ENCODE measurements at regions not wholly inside any gene's neighbourhood (a gene's known extent, or its start where the extent isn't known, plus 50 kb on each side); places are given as distances from the start of the nearest gene placed in this dataset.

DNA sequence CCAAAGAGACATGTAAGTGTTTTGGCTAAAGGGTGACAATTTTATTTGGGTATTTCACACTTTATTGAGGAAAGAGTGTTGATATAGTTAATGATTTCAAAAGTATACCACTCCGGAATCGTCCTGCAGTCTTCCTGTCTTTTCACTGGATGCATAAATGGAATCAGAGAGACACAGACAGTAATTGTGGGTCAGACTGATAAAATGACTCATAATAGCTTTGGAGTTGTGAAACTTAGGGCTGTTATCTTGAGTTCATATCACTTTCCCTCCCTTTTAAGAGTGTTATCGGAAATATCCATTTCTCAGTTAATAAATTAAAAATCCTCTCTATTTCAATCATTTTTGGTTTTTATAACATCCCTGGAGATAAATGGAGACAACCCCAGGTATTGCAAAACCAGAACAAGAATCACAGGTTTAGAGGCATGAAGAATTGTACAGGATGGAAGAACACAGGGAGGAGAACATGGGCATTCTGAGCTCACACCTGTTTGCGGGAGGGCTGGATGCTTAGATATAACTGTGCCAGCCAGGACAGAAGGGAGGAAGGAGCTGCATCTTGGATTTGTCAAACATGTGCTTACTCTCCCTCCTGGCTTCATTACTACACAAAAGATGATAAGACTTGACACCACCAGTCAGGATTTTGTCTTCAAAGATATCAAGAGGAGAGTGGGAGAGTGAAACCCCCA is 185.4 kb downstream of the LMO4 start:
- DNase-seq (ENCODE audit: low read depth): peak; percentile 38
- no peak overlapping the region for H3K4me3 ChIP-seq (ENCODE audit: low read depth, low read length)
- TF ChIP-seq, protein P1, sequence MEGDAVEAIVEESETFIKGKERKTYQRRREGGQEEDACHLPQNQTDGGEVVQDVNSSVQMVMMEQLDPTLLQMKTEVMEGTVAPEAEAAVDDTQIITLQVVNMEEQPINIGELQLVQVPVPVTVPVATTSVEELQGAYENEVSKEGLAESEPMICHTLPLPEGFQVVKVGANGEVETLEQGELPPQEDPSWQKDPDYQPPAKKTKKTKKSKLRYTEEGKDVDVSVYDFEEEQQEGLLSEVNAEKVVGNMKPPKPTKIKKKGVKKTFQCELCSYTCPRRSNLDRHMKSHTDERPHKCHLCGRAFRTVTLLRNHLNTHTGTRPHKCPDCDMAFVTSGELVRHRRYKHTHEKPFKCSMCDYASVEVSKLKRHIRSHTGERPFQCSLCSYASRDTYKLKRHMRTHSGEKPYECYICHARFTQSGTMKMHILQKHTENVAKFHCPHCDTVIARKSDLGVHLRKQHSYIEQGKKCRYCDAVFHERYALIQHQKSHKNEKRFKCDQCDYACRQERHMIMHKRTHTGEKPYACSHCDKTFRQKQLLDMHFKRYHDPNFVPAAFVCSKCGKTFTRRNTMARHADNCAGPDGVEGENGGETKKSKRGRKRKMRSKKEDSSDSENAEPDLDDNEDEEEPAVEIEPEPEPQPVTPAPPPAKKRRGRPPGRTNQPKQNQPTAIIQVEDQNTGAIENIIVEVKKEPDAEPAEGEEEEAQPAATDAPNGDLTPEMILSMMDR (IDR thresholded peaks at IDR 0.05; ENCODE audit: insufficient read depth, low read depth, low read length): no peak

DNA sequence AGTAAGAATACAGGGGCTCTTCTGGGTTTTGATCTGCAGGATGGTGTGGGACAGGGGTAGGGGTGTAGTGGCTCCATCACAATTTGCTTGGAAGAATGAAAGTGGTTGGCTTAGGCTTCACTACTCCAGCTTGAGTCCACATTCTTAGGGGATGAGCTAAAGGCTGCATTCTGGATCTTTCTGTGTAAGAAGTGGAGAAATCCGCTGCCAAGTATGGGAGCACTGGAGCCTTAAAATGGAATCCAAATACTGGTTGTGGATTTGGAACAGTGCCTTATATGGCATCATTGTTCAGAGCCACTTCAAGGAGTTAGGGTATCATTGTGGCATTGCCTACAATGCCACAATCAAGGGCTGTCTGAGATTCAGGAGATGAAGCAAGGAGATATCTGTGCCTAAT is 187.1 kb downstream of the LMO4 start:
- TF ChIP-seq, protein P1 (IDR thresholded peaks at IDR 0.05; ENCODE audit: insufficient read depth, low read depth, low read length): no peak
- DNase-seq (ENCODE audit: low read depth): no peak

DNA sequence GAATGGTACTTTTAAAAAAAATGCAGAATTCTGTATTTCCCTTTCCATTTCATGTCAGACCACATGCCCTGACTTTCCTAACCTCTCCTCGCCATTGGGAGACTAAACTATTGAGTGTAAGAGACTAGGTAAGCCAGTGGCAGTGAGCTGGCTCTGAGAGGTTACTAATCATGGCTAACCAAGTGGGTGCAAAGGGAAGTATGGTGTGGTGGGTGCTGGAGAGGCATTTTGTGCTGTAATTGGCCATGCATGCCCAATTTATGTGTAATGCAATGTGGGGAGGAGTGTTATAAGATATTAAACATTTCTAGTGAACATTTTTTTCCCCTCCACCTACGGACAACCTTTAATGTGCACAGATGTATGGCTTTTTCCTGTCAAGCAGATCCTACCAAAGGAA is 190.1 kb downstream of the LMO4 start:
- no peak overlapping the region for H3K4me3 ChIP-seq (ENCODE audit: low read depth, low read length)
- TF ChIP-seq, protein P1 (IDR thresholded peaks at IDR 0.05; ENCODE audit: insufficient read depth, low read depth, low read length): no peak
- no peak for DNase-seq (ENCODE audit: low read depth)

More for the DNA sequence above, 187.1 kb downstream of the LMO4 start:
- H3K4me3 ChIP-seq (ENCODE audit: low read depth, low read length): no peak overlapping the region

DNA sequence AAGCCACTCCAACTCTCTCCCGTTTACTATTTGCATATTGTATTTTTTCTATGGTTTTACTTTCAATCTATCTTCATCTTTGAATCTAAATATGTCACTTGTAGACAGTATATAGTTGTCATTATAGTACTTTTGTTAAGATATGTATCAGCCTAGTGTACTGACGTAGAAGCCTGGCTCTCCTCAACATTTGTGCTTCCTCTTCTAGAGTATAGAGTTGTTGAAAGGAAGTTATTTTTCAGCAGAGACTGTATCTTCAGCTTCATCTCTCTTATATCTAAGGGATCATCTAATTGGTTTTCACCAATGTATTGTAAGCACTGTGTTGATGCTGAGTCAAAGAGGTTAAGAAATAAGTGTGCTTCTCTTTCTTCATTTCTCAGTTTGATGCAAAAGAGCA is 192.8 kb downstream of the LMO4 start:
- TF ChIP-seq, protein P1 (IDR thresholded peaks at IDR 0.05; ENCODE audit: insufficient read depth, low read depth, low read length): no peak
- DNase-seq (ENCODE audit: low read depth): no peak
- no peak overlapping the region for H3K4me3 ChIP-seq (ENCODE audit: low read depth, low read length)

DNA sequence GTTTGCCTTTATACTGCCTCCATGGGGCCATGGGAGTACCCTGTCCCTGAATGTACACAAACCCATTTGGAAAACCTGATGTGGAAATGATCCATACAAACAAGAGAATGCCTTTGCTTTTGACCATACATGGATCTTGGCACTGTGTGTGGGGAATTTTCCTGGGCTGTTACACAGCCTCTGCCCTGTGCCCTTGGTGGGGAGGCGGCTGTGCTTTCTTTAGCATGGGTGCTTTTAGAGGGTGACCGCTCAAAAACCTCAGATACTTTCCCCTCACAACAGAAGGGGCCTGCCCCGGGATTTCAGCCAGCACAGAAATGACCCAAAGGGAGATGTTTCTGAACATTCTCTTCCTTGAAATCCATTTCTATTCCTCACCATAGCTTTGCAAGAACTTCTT is 194.8 kb downstream of the LMO4 start:
- H3K4me3 ChIP-seq (ENCODE audit: low read depth, low read length): no peak overlapping the region
- no peak for DNase-seq (ENCODE audit: low read depth)
- TF ChIP-seq, protein P1 (IDR thresholded peaks at IDR 0.05; ENCODE audit: insufficient read depth, low read depth, low read length): no peak

DNA sequence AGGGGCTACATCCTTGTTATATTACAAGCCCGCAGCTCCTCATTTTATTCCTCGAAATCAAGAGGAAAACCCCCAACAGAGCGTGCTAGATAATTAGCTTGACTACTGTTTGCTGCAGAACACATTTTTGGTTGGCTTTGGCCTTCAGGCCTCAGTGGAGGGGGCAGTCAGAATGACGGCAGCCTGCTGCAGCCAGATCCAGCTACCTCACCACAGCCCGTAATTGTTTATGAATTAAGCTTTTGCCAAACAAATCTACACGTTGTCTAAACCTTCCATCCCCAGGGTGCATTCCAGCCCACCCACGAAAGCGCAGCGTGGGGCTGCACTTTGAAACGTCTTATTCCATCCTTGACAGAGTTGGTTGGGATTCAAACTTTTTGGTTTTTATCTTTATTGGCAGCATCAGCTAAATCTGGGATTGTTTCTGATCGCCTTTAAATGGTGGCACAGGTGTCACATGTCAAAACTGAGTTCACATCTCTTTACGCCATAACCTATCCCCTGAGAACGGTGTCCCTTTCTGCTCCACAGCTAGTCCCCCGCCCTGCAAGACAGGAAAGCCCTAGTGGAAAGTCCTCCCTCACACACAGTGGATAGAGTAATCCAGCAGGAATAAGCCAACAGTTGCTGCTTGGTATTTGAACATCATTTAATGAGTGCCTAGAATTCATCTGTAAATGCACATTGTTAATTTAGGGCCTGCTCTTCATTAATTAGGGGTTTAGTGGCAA is 195.5 kb downstream of the LMO4 start:
- DNase-seq (ENCODE audit: low read depth): no peak
- TF ChIP-seq, protein P1 (IDR thresholded peaks at IDR 0.05; ENCODE audit: insufficient read depth, low read depth, low read length): no peak
- no peak overlapping the region for H3K4me3 ChIP-seq (ENCODE audit: low read depth, low read length)
